ENCODE measurements at regions not wholly inside any gene's neighbourhood (a gene's known extent, or its start where the extent isn't known, plus 50 kb on each side); places are given as distances from the start of the nearest gene placed in this dataset.

- TF ChIP-seq POLR2A (IDR thresholded peaks at IDR 0.05) (no peak), CTCF (IDR thresholded peaks at IDR 0.05) (no peak)
Measured at GRCh38 chr5:2996687-2997086, 245.2 kb upstream of the IRX2 start.

All from breast epithelium (tissue), 3 donors.